ENCODE measurements at regions not wholly inside any gene's neighbourhood (a gene's known extent, or its start where the extent isn't known, plus 50 kb on each side); places are given as distances from the start of the nearest gene placed in this dataset.

- peaks cover 20% of the 10 kb centered on the region for H3K4me1 Mint-ChIP-seq (ENCODE audit: low read depth)
- no peak for DNase-seq (ENCODE audit: low spot score)
- H3K4me3 Mint-ChIP-seq (ENCODE audit: unreplicated experiment), result no peak overlapping the region
- TF ChIP-seq CTCF (IDR thresholded peaks at IDR 0.05), result no peak
- H3K9me3 Mint-ChIP-seq (ENCODE audit: low read depth), result no peaks in the 10 kb centered on the region
- no peaks in the 10 kb centered on the region for H3K36me3 Mint-ChIP-seq (ENCODE audit: low read depth)
- no peaks in the 10 kb centered on the region for H3K27me3 Mint-ChIP-seq (ENCODE audit: low read depth)
- H3K27ac Mint-ChIP-seq (ENCODE audit: unreplicated experiment), result no peak overlapping the region
These were observed 198.7 kb upstream of the PFN2 start for GRCh38 chr3:150169330-150169940.

GRCh38 chr3:150168698-150169097 lies 198.0 kb upstream of the PFN2 start:
- peaks cover 12% of the 10 kb centered on the region for H3K4me1 Mint-ChIP-seq (ENCODE audit: low read depth)
- no peaks in the 10 kb centered on the region for H3K9me3 Mint-ChIP-seq (ENCODE audit: low read depth)
- H3K36me3 Mint-ChIP-seq (ENCODE audit: low read depth), result no peaks in the 10 kb centered on the region
- DNase-seq (ENCODE audit: low spot score), result no peak
- no peak overlapping the region for H3K4me3 Mint-ChIP-seq (ENCODE audit: unreplicated experiment)
- H3K27ac Mint-ChIP-seq (ENCODE audit: unreplicated experiment), result peak overlapping the region; percentile 61
- H3K27me3 Mint-ChIP-seq (ENCODE audit: low read depth), result no peaks in the 10 kb centered on the region
- no peak for TF ChIP-seq CTCF (IDR thresholded peaks at IDR 0.05)

- no peaks in the 10 kb centered on the region for H3K27me3 Mint-ChIP-seq (ENCODE audit: low read depth)
- no peaks in the 10 kb centered on the region for H3K9me3 Mint-ChIP-seq (ENCODE audit: low read depth)
- no peak for DNase-seq (ENCODE audit: low spot score)
- no peak overlapping the region for H3K4me3 Mint-ChIP-seq (ENCODE audit: unreplicated experiment)
- H3K4me1 Mint-ChIP-seq (ENCODE audit: low read depth), result peaks cover 6% of the 10 kb centered on the region
- no peak for TF ChIP-seq CTCF (IDR thresholded peaks at IDR 0.05)
- no peak overlapping the region for H3K27ac Mint-ChIP-seq (ENCODE audit: unreplicated experiment)
- no peaks in the 10 kb centered on the region for H3K36me3 Mint-ChIP-seq (ENCODE audit: low read depth)
These were observed 194.8 kb upstream of the PFN2 start for GRCh38 chr3:150165396-150166094.

GRCh38 chr3:150161011-150161410 lies 190.3 kb upstream of the PFN2 start:
- no peak overlapping the region for H3K4me3 Mint-ChIP-seq (ENCODE audit: unreplicated experiment)
- TF ChIP-seq CTCF (IDR thresholded peaks at IDR 0.05), result no peak
- no peaks in the 10 kb centered on the region for H3K36me3 Mint-ChIP-seq (ENCODE audit: low read depth)
- peaks cover 2% of the 10 kb centered on the region for H3K9me3 Mint-ChIP-seq (ENCODE audit: low read depth)
- H3K27ac Mint-ChIP-seq (ENCODE audit: unreplicated experiment), result no peak overlapping the region
- H3K4me1 Mint-ChIP-seq (ENCODE audit: low read depth), result peaks cover 12% of the 10 kb centered on the region
- DNase-seq (ENCODE audit: low spot score), result no peak
- H3K27me3 Mint-ChIP-seq (ENCODE audit: low read depth), result no peaks in the 10 kb centered on the region

GRCh38 chr3:150158943-150159625 lies 188.4 kb upstream of the PFN2 start:
- Mint-ChIP-seq H3K27ac (ENCODE audit: unreplicated experiment) (peak overlapping the region; percentile 83), H3K36me3 (ENCODE audit: low read depth) (no peaks in the 10 kb centered on the region), H3K4me3 (ENCODE audit: unreplicated experiment) (no peak overlapping the region), H3K27me3 (ENCODE audit: low read depth) (no peaks in the 10 kb centered on the region), H3K9me3 (ENCODE audit: low read depth) (peaks cover 2% of the 10 kb centered on the region), H3K4me1 (ENCODE audit: low read depth) (peaks cover 12% of the 10 kb centered on the region)
- DNase-seq (ENCODE audit: low spot score), result no peak
- no peak for TF ChIP-seq CTCF (IDR thresholded peaks at IDR 0.05)

Measured in chondrocyte (in vitro differentiated cells).